ENCODE measurements at regions not wholly inside any gene's neighbourhood (a gene's known extent, or its start where the extent isn't known, plus 50 kb on each side); places are given as distances from the start of the nearest gene placed in this dataset.

GRCh38 chr14:75372260-75372659, 55.6 kb upstream of the JDP2 start:
- Histone ChIP-seq H2AFZ (ENCODE audit: low read depth, low read length) (no peak overlapping the region), H3K9me3 (replicated peaks; ENCODE audit: control insufficient read depth, insufficient read depth, low read depth, low read length) (no peaks in the 10 kb centered on the region), H3K9me1 (ENCODE audit: control insufficient read depth, insufficient read depth, low read length) (no peaks in the 10 kb centered on the region), H3K79me2 (ENCODE audit: control insufficient read depth, insufficient read depth, low read length) (no peaks in the 10 kb centered on the region), H4K20me1 (replicated peaks; ENCODE audit: control insufficient read depth, insufficient read depth, low read length) (no peaks in the 10 kb centered on the region), H3K9ac (ENCODE audit: insufficient read depth in 1 of 2, low read depth in 2 of 2, low read length in 2 of 2) (no peak overlapping the region), H3K36me3 (ENCODE audit: control insufficient read depth, insufficient read depth, low read length) (no peaks in the 10 kb centered on the region), H3K27me3 (ENCODE audit: control insufficient read depth in 2 of 2, insufficient read depth in 2 of 2, low read length in 2 of 2) (no peaks in the 10 kb centered on the region; a peak in 3 of 5 replicates), H3K4me1 (replicated peaks in 1 of 2; ENCODE audit: control insufficient read depth in 2 of 2, insufficient read depth in 2 of 2, low read length in 2 of 2) (no peaks in the 10 kb centered on the region), H3K4me2 (ENCODE audit: insufficient read depth, low read length) (no peak overlapping the region), H3K4me3 (no peak overlapping the region), H3K27ac (ENCODE audit: extremely low read depth, low read depth, low read length) (no peak overlapping the region)
- ChIA-PET POLR2A (interaction anchor here (0.7 to 1.1 kb wide), 3 partner anchors 9 to 29 kb away, joined by 3 to 4 read pairs (median 3); no protein-coding TSS in a partner anchor), CTCF (ENCODE audit: low intra/inter-chr PET ratio) (no interaction called here)
- no TSS peak for BruUV-seq (replicated peaks)
- WGBS (ENCODE audit: insufficient coverage, low coverage, missing lambda C conversion rate) = 4% methylated on average over 4 of the region's 5 CpGs
- DNase-seq (ENCODE audit: extremely low read depth in 1 of 4, low spot score in 3 of 4) = no peak
- no peak for FAIRE-seq
- TF ChIP-seq ZNF143 (CRISPR knock-in tag; IDR thresholded peaks at IDR 0.05) = no peak
- no peak for TF ChIP-seq CUX1 (CRISPR knock-in tag; IDR thresholded peaks at IDR 0.05)
- no peak for TF ChIP-seq NUFIP1 (IDR thresholded peaks at IDR 0.05; ENCODE audit: partially characterized antibody)
- TF ChIP-seq NELFE (IDR thresholded peaks at IDR 0.05; ENCODE audit: insufficient read depth, insufficient read length) = no peak
- TF ChIP-seq KDM5B (IDR thresholded peaks at IDR 0.05; ENCODE audit: insufficient replicate concordance, low read depth, low read length) = no peak
- no peak for TF ChIP-seq HEY1 (CRISPR knock-in tag; IDR thresholded peaks at IDR 0.05; ENCODE audit: borderline replicate concordance)
- TF ChIP-seq RBM34 (IDR thresholded peaks at IDR 0.05; ENCODE audit: borderline replicate concordance, insufficient read depth, low read length) = no peak
- TF ChIP-seq ZNF589 (CRISPR knock-in tag; IDR thresholded peaks at IDR 0.05; ENCODE audit: low read depth) = no peak
- no peak for TF ChIP-seq PHF21A (IDR thresholded peaks at IDR 0.05; ENCODE audit: borderline replicate concordance, low read depth)
- TF ChIP-seq ZBTB17 (CRISPR knock-in tag; IDR thresholded peaks at IDR 0.05) = no peak
- TF ChIP-seq ATF3 (IDR thresholded peaks at IDR 0.05) = no peak
- no peak for TF ChIP-seq ATF3 (CRISPR knock-in tag; conservative IDR thresholded peaks at IDR 0.05)
- no peak for TF ChIP-seq ZC3H4 (CRISPR knock-in tag; IDR thresholded peaks at IDR 0.05; ENCODE audit: borderline replicate concordance)
- no peak for TF ChIP-seq HDAC1 (IDR thresholded peaks at IDR 0.05)
- TF ChIP-seq ZNF384 (IDR thresholded peaks at IDR 0.05; ENCODE audit: low read depth, low read length) = no peak
- no peak for TF ChIP-seq EZH2 (IDR thresholded peaks at IDR 0.05; ENCODE audit: borderline replicate concordance, low read depth, low read length)
- TF ChIP-seq DEAF1 (CRISPR knock-in tag; IDR thresholded peaks at IDR 0.05) = no peak
- ATAC-seq = no peak
- intact Hi-C loops (cut with micrococcal nuclease) = no loop called here
- in situ Hi-C loops (cut with MboI) = no loop called here
